DMS 273 (cell line): ENCODE measurements at regions not wholly inside any gene's neighbourhood (a gene's known extent, or its start where the extent isn't known, plus 50 kb on each side); places are given as distances from the start of the nearest gene placed in this dataset.
A peak's percentile ranks its signal among the peaks of the same experiment; 100 is the strongest.

Experiments used
- DNase-seq: peaks from one replicate; lab custom pipeline; 2025; ENCODE audit not compliant: unreplicated experiment; lab: John Stamatoyannopoulos, UW

- no peak for DNase-seq
Observed at GRCh38 chr9:27747450-27747849, 174.2 kb upstream of the C9orf72 start.

DNA sequence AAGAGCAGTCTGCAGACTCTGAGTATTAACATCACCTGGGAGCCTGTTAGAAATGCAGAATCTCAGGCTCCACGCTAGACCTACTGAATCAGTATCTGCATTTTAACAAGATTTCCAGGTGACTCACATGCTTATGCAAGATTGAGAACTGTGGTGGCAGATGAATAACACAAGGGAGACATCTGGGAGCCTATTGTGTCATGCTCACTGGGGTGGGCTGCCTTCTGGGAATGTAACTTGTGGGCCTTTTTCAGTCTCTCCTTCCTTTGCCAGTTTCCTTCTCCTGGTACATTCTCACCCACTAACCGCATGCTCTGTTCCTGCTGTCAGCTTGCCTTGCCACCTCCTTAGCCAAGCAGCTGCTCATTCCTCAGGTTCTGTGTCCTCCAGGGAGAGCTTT lies 176.6 kb upstream of the C9orf72 start:
- DNase-seq: peak; percentile 15

GRCh38 chr9:27750566-27750965 lies 177.3 kb upstream of the C9orf72 start:
- DNase-seq: no peak

- no peak for DNase-seq
Observed at GRCh38 chr9:27752069-27752468, 178.8 kb upstream of the C9orf72 start.

DNA sequence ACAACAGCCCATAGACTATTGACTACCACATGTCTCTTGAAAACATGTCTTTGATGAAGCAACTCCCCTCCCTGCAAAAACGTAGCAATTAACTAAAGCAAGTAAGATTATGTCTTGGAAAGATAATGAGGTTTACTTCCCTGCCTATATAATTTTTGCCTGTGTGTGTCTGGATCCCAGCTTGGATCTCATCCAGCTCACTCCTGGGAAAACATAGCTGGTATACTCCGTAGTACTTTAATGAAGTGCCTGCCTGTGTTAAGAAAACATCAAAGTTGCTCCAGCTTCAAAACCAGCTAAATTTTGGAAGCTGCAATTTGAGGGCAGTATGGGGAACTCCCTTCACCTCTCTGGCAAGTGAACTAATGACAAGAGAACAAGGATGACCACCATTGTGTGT lies 182.6 kb upstream of the C9orf72 start:
- no peak for DNase-seq

- no peak for DNase-seq
Observed at GRCh38 chr9:27756418-27756817, 183.1 kb upstream of the C9orf72 start.

GRCh38 chr9:27763831-27764230 lies 190.6 kb upstream of the C9orf72 start:
- DNase-seq: no peak

DNA sequence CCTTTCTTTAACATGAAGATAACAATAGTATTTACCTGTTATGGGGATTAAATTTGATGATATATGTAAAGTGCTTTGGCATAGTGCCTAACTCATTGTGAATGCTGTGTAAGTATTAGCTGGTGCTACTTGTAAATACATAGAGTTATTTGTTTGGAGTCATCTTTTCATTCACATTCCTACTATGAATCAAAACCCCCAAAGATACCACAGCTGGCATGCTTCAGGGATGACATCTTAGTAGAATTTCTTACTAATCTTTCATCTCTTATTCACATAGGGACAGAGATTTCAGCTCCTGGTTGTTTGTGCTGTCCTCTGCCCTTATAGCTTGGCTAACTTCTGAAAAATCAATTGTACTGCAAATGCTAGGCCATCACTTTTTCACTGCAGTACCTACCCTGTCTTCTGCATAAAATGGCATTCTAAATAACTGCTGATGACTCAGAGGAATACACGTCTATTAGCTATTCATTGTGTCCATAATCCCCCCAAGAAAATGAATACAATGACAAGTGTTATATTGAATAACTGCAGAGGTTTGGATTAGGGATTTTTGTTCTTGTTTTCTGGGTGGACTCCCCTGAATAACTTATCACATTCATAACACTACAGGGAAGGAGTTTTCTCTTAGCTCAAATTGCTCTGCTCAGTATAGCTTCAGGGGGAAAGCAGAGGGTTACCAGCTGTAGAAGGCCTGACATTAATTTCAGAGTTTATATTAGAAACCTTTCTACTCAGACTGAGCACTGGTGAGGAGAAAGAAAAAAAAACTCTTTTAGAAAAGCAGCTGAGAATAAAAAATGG lies 192.2 kb upstream of the C9orf72 start:
- no peak for DNase-seq

- no peak for DNase-seq
Observed at GRCh38 chr9:27766073-27766835, 193.0 kb upstream of the C9orf72 start.

- no peak for DNase-seq
Observed at GRCh38 chr9:27768781-27769180, 195.5 kb upstream of the C9orf72 start.

DNA sequence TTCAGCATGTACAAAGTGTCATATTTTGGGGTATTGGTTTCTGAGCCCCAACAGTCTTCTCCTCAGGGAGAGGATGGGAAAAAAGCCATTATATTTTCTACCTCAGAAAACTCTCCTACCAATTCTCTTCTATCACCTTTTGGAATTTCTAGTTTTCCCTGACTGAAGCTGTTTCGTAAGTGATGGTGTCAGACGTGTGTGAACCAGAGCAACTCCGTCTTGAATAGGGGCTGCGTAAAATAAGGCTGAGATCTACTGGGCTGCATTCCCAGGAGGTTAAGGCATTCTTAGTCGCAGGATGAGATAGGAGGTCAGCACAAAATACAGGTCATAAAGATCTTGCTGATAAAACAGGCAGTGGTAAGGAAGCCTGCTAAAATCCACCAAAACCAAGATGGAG lies 197.3 kb upstream of the C9orf72 start:
- DNase-seq: no peak

GRCh38 chr9:27771803-27772545 lies 198.7 kb upstream of the C9orf72 start:
- peak; percentile 2 for DNase-seq

DNA sequence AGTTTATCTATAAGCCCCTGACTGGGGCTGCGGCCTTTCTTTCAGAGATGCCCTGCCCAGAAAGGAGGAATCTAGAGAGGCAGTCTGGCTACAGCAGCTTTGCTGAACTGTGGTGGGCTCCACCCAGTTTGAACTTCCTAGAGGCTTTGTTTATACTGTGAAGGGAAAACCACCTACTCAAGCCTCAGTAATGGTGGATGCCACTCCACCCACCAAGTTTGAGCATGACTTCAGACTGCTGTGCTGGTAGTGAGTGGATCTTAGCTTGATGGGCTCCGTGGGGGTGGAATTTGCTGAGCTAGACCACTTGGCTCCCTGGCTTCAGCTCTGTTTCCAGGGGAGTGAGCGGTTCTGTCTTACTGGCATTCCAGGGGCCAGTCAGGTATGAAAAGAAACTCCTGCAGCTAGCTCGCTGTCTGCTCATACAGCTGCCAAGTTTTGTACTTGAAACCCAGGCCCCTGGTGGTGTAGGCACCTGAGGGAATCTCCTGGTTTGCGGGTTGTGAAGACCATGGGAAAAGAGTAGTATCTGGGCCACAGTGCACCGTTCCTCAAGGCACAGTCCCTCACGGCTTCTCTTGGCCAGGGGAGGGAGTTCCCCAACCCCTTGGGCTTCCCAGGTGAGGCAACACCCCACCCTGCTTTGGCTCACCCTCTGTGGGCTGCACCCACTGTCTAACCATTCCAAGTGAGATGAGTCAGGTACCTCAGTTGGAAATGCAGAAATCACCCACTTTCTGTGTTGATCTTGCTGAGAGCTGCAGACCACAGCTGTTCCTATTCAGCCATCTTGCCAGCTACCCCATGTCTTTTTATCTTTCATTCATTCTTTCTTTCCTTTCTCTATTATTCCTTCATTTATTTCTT lies 211.8 kb upstream of the C9orf72 start:
- no peak for DNase-seq

GRCh38 chr9:27785714-27786100 lies 212.4 kb upstream of the C9orf72 start:
- DNase-seq: no peak

- DNase-seq: peak; percentile 10
Observed at GRCh38 chr9:27787891-27788290, 214.6 kb upstream of the C9orf72 start.

DNA sequence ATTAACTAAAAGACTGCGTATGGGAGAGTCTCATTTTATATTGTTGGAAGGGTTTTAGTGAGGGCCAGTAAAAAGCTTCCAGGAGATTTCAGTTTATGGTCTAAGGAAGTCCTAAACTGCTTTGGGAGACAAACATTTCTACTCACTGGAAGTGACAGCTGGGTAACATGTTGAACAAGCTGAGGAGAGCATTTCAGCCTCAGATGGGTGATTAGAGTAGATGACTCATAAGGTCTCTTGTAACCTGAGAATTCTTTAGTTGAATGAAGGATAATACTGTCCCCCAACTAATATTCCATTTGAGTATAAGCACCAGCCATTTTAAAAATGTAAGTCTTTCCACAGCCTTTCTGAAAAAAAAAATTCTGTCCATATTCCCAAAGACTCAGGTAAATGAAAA lies 218.0 kb upstream of the C9orf72 start:
- peak; percentile 17 for DNase-seq

DNA sequence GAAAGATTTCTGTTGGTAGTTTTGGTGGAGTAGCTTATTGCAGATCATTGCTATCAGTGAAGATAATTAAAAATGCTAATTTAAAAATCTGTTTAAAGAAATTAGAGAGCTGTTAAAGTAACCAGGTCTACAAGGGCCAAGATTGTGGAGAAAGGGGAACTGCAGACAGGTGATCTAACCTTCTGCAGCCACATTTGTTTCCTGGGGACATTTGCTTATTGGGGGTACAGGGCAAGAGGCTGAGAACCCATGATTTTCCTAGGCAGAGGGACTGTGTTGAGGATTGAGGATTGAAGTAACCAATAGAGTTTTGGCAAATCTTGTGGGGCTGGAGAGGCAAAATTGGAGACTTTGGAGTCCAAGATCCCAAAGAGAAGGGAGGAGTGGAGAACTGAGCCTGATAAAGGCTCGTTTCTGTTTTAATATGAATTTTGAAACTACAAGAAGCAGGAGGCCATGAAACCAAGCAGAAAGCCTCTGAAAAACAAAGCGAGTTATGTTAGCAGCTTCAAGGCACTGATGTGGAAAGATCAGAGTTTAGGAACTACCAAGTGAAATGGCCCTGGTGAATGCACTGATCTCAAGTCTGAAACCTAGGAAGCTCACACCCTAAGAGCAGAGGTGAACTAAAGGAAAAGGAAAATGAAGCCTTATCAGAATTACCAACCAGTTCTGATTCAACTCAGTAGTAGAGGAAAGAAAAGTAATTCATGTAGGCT lies 219.8 kb upstream of the C9orf72 start:
- DNase-seq: no peak

DNA sequence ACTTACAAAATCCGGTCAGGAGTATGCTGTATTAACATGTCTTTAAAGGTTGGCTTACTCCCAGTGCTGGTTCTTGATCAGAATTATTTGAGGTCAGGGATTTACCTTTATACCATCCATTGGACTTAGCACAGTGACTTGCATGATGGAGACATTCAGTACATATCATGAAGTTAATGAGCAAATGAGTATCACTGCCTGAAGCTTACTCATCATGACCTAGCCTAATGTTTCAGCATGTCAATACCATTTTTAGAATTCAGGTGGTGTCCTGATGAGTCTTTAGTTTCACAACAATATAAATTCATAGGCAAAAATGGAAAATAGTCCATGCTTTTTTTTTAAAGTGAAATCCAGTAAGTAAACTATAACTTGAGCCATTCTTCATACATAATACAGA lies 226.0 kb upstream of the C9orf72 start:
- DNase-seq: no peak

DNA sequence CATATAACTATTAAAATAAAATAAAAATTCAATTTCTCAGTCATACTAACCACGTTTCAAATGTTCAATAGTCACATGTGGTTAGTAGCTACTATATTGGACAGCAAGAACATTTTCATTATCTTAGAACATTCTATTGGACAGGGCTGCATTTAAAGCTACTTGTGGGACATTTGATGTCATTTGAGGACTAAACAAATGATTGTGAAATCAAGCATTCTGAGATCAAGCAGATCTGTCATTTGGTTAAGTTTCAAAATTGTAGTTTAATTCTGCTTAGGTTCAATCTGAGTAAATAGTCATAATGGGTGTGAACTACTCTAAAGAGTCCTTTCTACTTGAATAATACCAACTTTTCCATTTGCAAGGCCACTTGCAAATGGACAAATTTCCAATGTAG lies 226.9 kb upstream of the C9orf72 start:
- no peak for DNase-seq

GRCh38 chr9:27800692-27801370 lies 227.6 kb upstream of the C9orf72 start:
- DNase-seq: no peak
